Activated CD4-positive, alpha-beta T cell treated with anti-CD3 and anti-CD28 coated beads, Interleukin-2, amount 10 ng/mL, durations not matched to agents 7 days and 5 days (primary cell): ENCODE measurements at regions not wholly inside any gene's neighbourhood (a gene's known extent, or its start where the extent isn't known, plus 50 kb on each side); places are given as distances from the start of the nearest gene placed in this dataset.

Source experiments
- CTCF ChIA-PET: fragments of 350-600 bp; sonication (Branson Sonifier 250); formaldehyde crosslinking; loops from one replicate; lab custom pipeline; 2021; ENCODE audit warnings: antibody characterized with exemption; lab: Charles Lee
- POLR2A ChIA-PET: fragments of 350-600 bp; sonication (Branson Sonifier 250); formaldehyde crosslinking; loops from one replicate; lab custom pipeline; 2021; ENCODE audit warnings: antibody characterized with exemption; lab: Charles Lee
- DNase-seq: peaks from one replicate; pipeline ENCODE4 v3.0.0-alpha.2; 2020
- H3K27ac Mint-ChIP-seq: one replicate; pipeline ENCODE4 v1.8.0; 2021; ENCODE audit warnings: mild to moderate bottlenecking, moderate library complexity, mixed read lengths
- H3K27me3 Mint-ChIP-seq: one replicate; pipeline ENCODE4 v1.8.0; 2021; ENCODE audit warnings: mixed read lengths
- H3K36me3 Mint-ChIP-seq: one replicate; pipeline ENCODE4 v1.8.0; 2021; ENCODE audit warnings: low read depth, mixed read lengths
- H3K4me1 Mint-ChIP-seq: one replicate; pipeline ENCODE4 v1.8.0; 2021; ENCODE audit warnings: mixed read lengths
- H3K4me3 Mint-ChIP-seq: one replicate; pipeline ENCODE4 v1.8.0; 2021; ENCODE audit warnings: mild to moderate bottlenecking, moderate library complexity, mixed read lengths
- H3K9me3 Mint-ChIP-seq: one replicate; pipeline ENCODE4 v1.8.0; 2021; ENCODE audit warnings: mixed read lengths

DNA sequence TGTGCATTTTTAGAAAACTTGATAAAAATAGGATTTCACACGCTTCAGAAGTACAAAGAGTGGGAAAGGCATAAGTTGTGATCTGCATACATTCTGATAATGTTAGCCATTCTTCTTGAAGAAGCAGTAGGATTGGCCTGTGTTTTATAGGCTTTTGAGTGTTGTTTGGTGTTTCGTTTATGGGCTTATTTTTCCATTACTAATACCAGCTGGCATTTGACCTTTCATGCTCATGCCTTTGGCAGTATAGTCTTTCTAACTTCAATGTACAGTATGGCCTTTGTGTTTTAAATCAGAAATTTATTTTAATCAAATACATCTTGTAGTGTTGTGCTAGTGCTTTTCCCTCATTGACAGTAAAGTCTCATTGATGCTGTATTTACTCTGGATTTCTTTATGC, 51.5 kb upstream of the SLC4A4 start:
- POLR2A ChIA-PET, result no interaction called here
- Mint-ChIP-seq H3K4me3 (no peak overlapping the region), H3K27me3 (no peaks in the 10 kb centered on the region), H3K36me3 (no peaks in the 10 kb centered on the region), H3K9me3 (no peaks in the 10 kb centered on the region), H3K4me1 (no peaks in the 10 kb centered on the region), H3K27ac (no peak overlapping the region)
- CTCF ChIA-PET, result no interaction called here
- no peak for DNase-seq

- ChIA-PET POLR2A (no interaction called here), CTCF (no interaction called here)
- H3K4me3 Mint-ChIP-seq, result no peak overlapping the region
- no peaks in the 10 kb centered on the region for H3K4me1 Mint-ChIP-seq
- no peak for DNase-seq
- H3K9me3 Mint-ChIP-seq, result no peaks in the 10 kb centered on the region
- no peaks in the 10 kb centered on the region for H3K36me3 Mint-ChIP-seq
- no peaks in the 10 kb centered on the region for H3K27me3 Mint-ChIP-seq
- no peak overlapping the region for H3K27ac Mint-ChIP-seq
Measured at GRCh38 chr4:71288875-71289274, 49.9 kb upstream of the SLC4A4 start.
